Stimulated activated CD8-positive, alpha-beta memory T cell treated with anti-CD3 and anti-CD28 coated beads, Interleukin-12 subunit alpha, Interleukin-12 subunit beta, amount 100 ng/mL, for 24 hours (primary cell): ENCODE measurements at regions not wholly inside any gene's neighbourhood (a gene's known extent, or its start where the extent isn't known, plus 50 kb on each side); places are given as distances from the start of the nearest gene placed in this dataset.
"Not testable (repeated sequence)": the region's sequence is repeated elsewhere in the genome, so short reads cannot be mapped to it uniquely, and the experiment has no call there.

ENCODE experiments used
- DNase-seq: peaks from one replicate; pipeline ENCODE4 v3.0.0-alpha.2; 2020; ENCODE audit errors: extremely low read depth

- DNase-seq: no peak
Measured at GRCh38 chr2:17255071-17255470, 263.2 kb downstream of the RAD51AP2 start.

- DNase-seq: no peak
Measured at GRCh38 chr2:17254421-17254820, 263.8 kb downstream of the RAD51AP2 start.

GRCh38 chr2:17252258-17252657 is 266.0 kb downstream of the RAD51AP2 start:
- DNase-seq: no peak

- no peak for DNase-seq
Measured at GRCh38 chr2:17251171-17251570, 267.1 kb downstream of the RAD51AP2 start.

- DNase-seq: no peak
Measured at GRCh38 chr2:17249249-17249648, 269.0 kb downstream of the RAD51AP2 start.

- DNase-seq: no peak
Measured at GRCh38 chr2:17245906-17246305, 272.3 kb downstream of the RAD51AP2 start.

GRCh38 chr2:17242813-17243485 is 275.3 kb downstream of the RAD51AP2 start:
- no peak for DNase-seq

- no peak for DNase-seq
Measured at GRCh38 chr2:17239550-17239949, 278.7 kb downstream of the RAD51AP2 start.

GRCh38 chr2:17235167-17235566 is 283.1 kb downstream of the RAD51AP2 start:
- DNase-seq: no peak

GRCh38 chr2:17232776-17233556 is 285.3 kb downstream of the RAD51AP2 start:
- DNase-seq: no peak

- no peak for DNase-seq
Measured at GRCh38 chr2:17231394-17231965, 286.8 kb downstream of the RAD51AP2 start.

GRCh38 chr2:17229414-17229813 is 288.8 kb downstream of the RAD51AP2 start:
- no peak for DNase-seq

- DNase-seq: no peak
Measured at GRCh38 chr2:17228461-17228860, 289.8 kb downstream of the RAD51AP2 start.

- no peak for DNase-seq
Measured at GRCh38 chr2:17227856-17228255, 290.4 kb downstream of the RAD51AP2 start.

GRCh38 chr2:17226941-17227490 is 291.2 kb downstream of the RAD51AP2 start:
- no peak for DNase-seq

GRCh38 chr2:17223211-17223610 is 295.0 kb downstream of the RAD51AP2 start:
- DNase-seq: no peak

- DNase-seq: no peak
Measured at GRCh38 chr2:17208511-17208910, 309.7 kb downstream of the RAD51AP2 start.

- DNase-seq: no peak
Measured at GRCh38 chr2:17206771-17207170, 311.5 kb downstream of the RAD51AP2 start.

GRCh38 chr2:17204214-17204613 is 314.0 kb downstream of the RAD51AP2 start:
- DNase-seq: not testable (repeated sequence)

GRCh38 chr2:17202628-17203027 is 315.6 kb downstream of the RAD51AP2 start:
- not testable (repeated sequence) for DNase-seq

- DNase-seq: no peak
Measured at GRCh38 chr2:17199741-17200140, 318.5 kb downstream of the RAD51AP2 start.

- no peak for DNase-seq
Measured at GRCh38 chr2:17196380-17196779, 321.9 kb downstream of the RAD51AP2 start.

GRCh38 chr2:17195016-17195415 is 323.2 kb downstream of the RAD51AP2 start:
- no peak for DNase-seq
